Kidney (tissue), 13 donors: ENCODE measurements at regions not wholly inside any gene's neighbourhood (a gene's known extent, or its start where the extent isn't known, plus 50 kb on each side); places are given as distances from the start of the nearest gene placed in this dataset.

Experiments
- DNase-seq, 5 donors: peaks; one replicate each; pipeline ENCODE4 v3.0.0-alpha.2; 2013 to 2020
- FAIRE-seq: peaks from 2 replicates; lab custom pipeline; 2012; peaks lifted over from hg19 to GRCh38; lab: Jason Lieb, UNC
- H3K27ac ChIP-seq, 2 donors: one replicate each; pipeline ENCODE4 v1.7.0; 2013; ENCODE audit warnings: low read depth in 2 of 2, low read length in 2 of 2, inconsistent platforms in 1 of 2
- H3K27me3 ChIP-seq: one replicate; pipeline ENCODE4 v1.7.1; 2013; ENCODE audit warnings: low read length, inconsistent platforms; ENCODE audit not compliant: control insufficient read depth, insufficient read depth
- H3K36me3 ChIP-seq, 3 donors: one replicate each; pipeline versions ENCODE4 v1.7.0 to v1.7.1; 2013; ENCODE audit warnings: low read length in 3 of 3, control low read depth in 1 of 3, inconsistent platforms in 1 of 3; ENCODE audit not compliant: insufficient read depth in 3 of 3, control insufficient read depth in 2 of 3
- H3K4me1 ChIP-seq, 3 donors: one replicate each; pipeline versions ENCODE4 v1.7.0 to v1.7.1; 2013; ENCODE audit warnings: low read length in 3 of 3, inconsistent platforms in 1 of 3, low read depth in 1 of 3; ENCODE audit not compliant: control insufficient read depth in 2 of 3, insufficient read depth in 2 of 3
- H3K4me3 ChIP-seq, 3 donors: one replicate each; pipeline versions ENCODE4 v1.7.0 to v1.8.1; 2013; ENCODE audit warnings: low read length in 3 of 3, control low read depth in 1 of 3, inconsistent platforms in 1 of 3
- H3K9ac ChIP-seq, 3 donors: one replicate each; pipeline versions ENCODE4 v1.7.0 to v1.7.1; 2013; ENCODE audit warnings: low read length in 3 of 3, control low read depth in 1 of 3, inconsistent platforms in 1 of 3
- H3K9me3 ChIP-seq, 3 donors: one replicate each; pipeline versions ENCODE4 v1.7.0 to v1.7.1; 2013; ENCODE audit warnings: low read length in 3 of 3, control low read depth in 1 of 3, inconsistent platforms in 1 of 3; ENCODE audit not compliant: control insufficient read depth in 2 of 3, insufficient read depth in 1 of 3
- CTCF ChIP-seq: IDR thresholded peaks from 3 replicates; pipeline ENCODE4 v1.5.1; 2012; ENCODE audit warnings: mild to moderate bottlenecking, moderate library complexity, borderline replicate concordance; ENCODE audit not compliant: insufficient read depth; ENCODE audit errors: extremely low read depth
- intact Hi-C: fragments of 100-400 bp; cut with DNase I; formaldehyde crosslinking; loops from one replicate; pipeline ENCODE4 v1.11.1; 2022
- donor health status: control.
- donor health status: control.
- donor health status: control.
- donor health status: control.
- donor health status: control.
- donor health status: DM: yes; HTN: yes; CAD: no.
- donor health status: Normal renal cell carcinoma (clear cell type).

GRCh38 chr2:203813684-203814083 lies 53.9 kb upstream of the CTLA4 start:
- Histone ChIP-seq H3K4me3 (no peak overlapping the region), H3K9ac (no peak overlapping the region), H3K9me3 (no peaks in the 10 kb centered on the region), H3K36me3 (no peaks in the 10 kb centered on the region), H3K4me1 (peaks cover 0 to 9% (median 2%) of the 10 kb centered on the region in 3 donors), H3K27ac (no peak overlapping the region), H3K27me3 (no peaks in the 10 kb centered on the region)
- intact Hi-C loops, result loop anchor here (10.0 kb wide), 1 partner anchor 329 kb away; no protein-coding TSS in a partner anchor
- DNase-seq (no peak), FAIRE-seq (no peak)
- no peak for TF ChIP-seq CTCF

- Histone ChIP-seq H3K9ac (no peak overlapping the region), H3K27ac (no peak overlapping the region), H3K36me3 (no peaks in the 10 kb centered on the region), H3K27me3 (no peaks in the 10 kb centered on the region), H3K9me3 (no peaks in the 10 kb centered on the region), H3K4me3 (no peak overlapping the region), H3K4me1 (peaks cover 0 to 9% (median 2%) of the 10 kb centered on the region in 3 donors)
- peak; percentile 74 for TF ChIP-seq CTCF
- peak; percentile 54 to 85 (median 75) for DNase-seq
- intact Hi-C loops, result loop anchor here (10.0 kb wide), 1 partner anchor 330 kb away; no protein-coding TSS in a partner anchor
- FAIRE-seq, result peak; percentile 76
These were observed 52.7 kb upstream of the CTLA4 start for GRCh38 chr2:203814661-203815540.

GRCh38 chr2:203815541-203815898 lies 52.1 kb upstream of the CTLA4 start:
- no peak for TF ChIP-seq CTCF
- Histone ChIP-seq H3K9ac (no peak overlapping the region), H3K4me1 (peaks cover 0 to 9% (median 2%) of the 10 kb centered on the region in 3 donors), H3K27ac (no peak overlapping the region), H3K9me3 (no peaks in the 10 kb centered on the region), H3K4me3 (no peak overlapping the region), H3K36me3 (no peaks in the 10 kb centered on the region), H3K27me3 (no peaks in the 10 kb centered on the region)
- intact Hi-C loops, result loop anchor here (10.0 kb wide), 1 partner anchor 331 kb away; no protein-coding TSS in a partner anchor
- FAIRE-seq (no peak), DNase-seq (no peak)
